ENCODE measurements at regions not wholly inside any gene's neighbourhood (a gene's known extent, or its start where the extent isn't known, plus 50 kb on each side); places are given as distances from the start of the nearest gene placed in this dataset.

- CTCF ChIA-PET (ENCODE audit: low intra/inter-chr PET ratio, low total read pairs), result no interaction called here
- no peaks in the 10 kb centered on the region for H4K20me1 ChIP-seq (ENCODE audit: insufficient read depth, low read length)
- in situ Hi-C loops (cut with HindIII; ENCODE audit: extremely low pct_ligation_motif_present, low pct_unique_long_range_greater_than_20kb), result no loop called here
- DNase-seq (ENCODE audit: low spot score), result no peak
- no peak overlapping the region for H2AFZ ChIP-seq (ENCODE audit: low read length)
- no peak for FAIRE-seq
- ATAC-seq, result no peak
- BruUV-seq (replicated peaks), result no TSS peak
- no peaks in the 10 kb centered on the region for H3K79me2 ChIP-seq (ENCODE audit: insufficient read depth, low read length)
- no peaks in the 10 kb centered on the region for H3K36me3 ChIP-seq (replicated peaks in 1 of 2; ENCODE audit: control insufficient read depth in 1 of 2, insufficient read depth in 2 of 2, low read length in 2 of 2)
- H3K4me3 ChIP-seq (replicated peaks in 1 of 3; ENCODE audit: insufficient read depth in 1 of 3, low read depth in 2 of 3, low read length in 3 of 3), result no peak overlapping the region
- intact Hi-C loops (cut with micrococcal nuclease; ENCODE audit: unreplicated experiment), result no loop called here
- no peak overlapping the region for H3K9ac ChIP-seq (ENCODE audit: insufficient read depth, low read depth, low read length)
- no peak overlapping the region for H3K4me2 ChIP-seq (ENCODE audit: low read depth, low read length)
- POLR2A ChIA-PET, result no interaction called here
- H3K27me3 ChIP-seq (ENCODE audit: control insufficient read depth in 1 of 2, insufficient read depth in 2 of 2, low read length in 2 of 2), result peaks cover 1 to 6% of the 10 kb centered on the region in 2 experiments; a peak in 2 of 5 replicates
- no peak for TF ChIP-seq REPIN1 (CRISPR knock-in tag; IDR thresholded peaks at IDR 0.05; ENCODE audit: borderline replicate concordance, low read depth)
- no peak for TF ChIP-seq ZNF18 (CRISPR knock-in tag; IDR thresholded peaks at IDR 0.05; ENCODE audit: insufficient replicate concordance)
- TF ChIP-seq ZNF784 (CRISPR knock-in tag; IDR thresholded peaks at IDR 0.05; ENCODE audit: borderline replicate concordance), result no peak
- TF ChIP-seq ZKSCAN5 (CRISPR knock-in tag; IDR thresholded peaks at IDR 0.05), result no peak
- no peak for TF ChIP-seq ONECUT2 (CRISPR knock-in tag; IDR thresholded peaks at IDR 0.05)
- TF ChIP-seq ZNF747 (CRISPR knock-in tag; IDR thresholded peaks at IDR 0.05; ENCODE audit: borderline replicate concordance), result no peak
- TF ChIP-seq GABPA (IDR thresholded peaks at IDR 0.05; ENCODE audit: low read depth, low read length), result no peak
- TF ChIP-seq GABPA (CRISPR knock-in tag; IDR thresholded peaks at IDR 0.05; ENCODE audit: low read depth), result no peak
- H3K27ac ChIP-seq (ENCODE audit: extremely low read length, insufficient read depth, low read length), result no peak overlapping the region
- H3K4me1 ChIP-seq (ENCODE audit: insufficient read depth, low read length), result no peaks in the 10 kb centered on the region
- whole genome bisulfite sequencing (ENCODE audit: low lambda C conversion rate), result 0% methylated on average over 3 of the region's 3 CpGs
- no peaks in the 10 kb centered on the region for H3K9me3 ChIP-seq (ENCODE audit: low read length)
Measured at GRCh38 chr4:187193141-187193540, 469.5 kb upstream of the FAT1 start.
